Mammary epithelial cell (primary cell): ENCODE measurements at regions not wholly inside any gene's neighbourhood (a gene's known extent, or its start where the extent isn't known, plus 50 kb on each side); places are given as distances from the start of the nearest gene placed in this dataset.

Source experiments
- EZH2 ChIP-seq: IDR thresholded peaks from 2 replicates; pipeline ENCODE4 v1.6.1; 2012; ENCODE audit warnings: low read length, inconsistent platforms, borderline replicate concordance
- TF ChIP-seq, protein P1 (sequence below), 2 donors: IDR thresholded peaks in 1 of 2; conservative IDR thresholded peaks in 1 of 2; 2 replicates each; pipeline ENCODE4 v1.5.1; 2011 to 2012; ENCODE audit warnings: inconsistent platforms in 2 of 2, low read length in 2 of 2, mild to moderate bottlenecking in 2 of 2, control low read depth in 1 of 2, low read depth in 1 of 2; ENCODE audit not compliant: insufficient read depth in 1 of 2; ENCODE audit errors: extremely low read depth in 1 of 2

DNA sequence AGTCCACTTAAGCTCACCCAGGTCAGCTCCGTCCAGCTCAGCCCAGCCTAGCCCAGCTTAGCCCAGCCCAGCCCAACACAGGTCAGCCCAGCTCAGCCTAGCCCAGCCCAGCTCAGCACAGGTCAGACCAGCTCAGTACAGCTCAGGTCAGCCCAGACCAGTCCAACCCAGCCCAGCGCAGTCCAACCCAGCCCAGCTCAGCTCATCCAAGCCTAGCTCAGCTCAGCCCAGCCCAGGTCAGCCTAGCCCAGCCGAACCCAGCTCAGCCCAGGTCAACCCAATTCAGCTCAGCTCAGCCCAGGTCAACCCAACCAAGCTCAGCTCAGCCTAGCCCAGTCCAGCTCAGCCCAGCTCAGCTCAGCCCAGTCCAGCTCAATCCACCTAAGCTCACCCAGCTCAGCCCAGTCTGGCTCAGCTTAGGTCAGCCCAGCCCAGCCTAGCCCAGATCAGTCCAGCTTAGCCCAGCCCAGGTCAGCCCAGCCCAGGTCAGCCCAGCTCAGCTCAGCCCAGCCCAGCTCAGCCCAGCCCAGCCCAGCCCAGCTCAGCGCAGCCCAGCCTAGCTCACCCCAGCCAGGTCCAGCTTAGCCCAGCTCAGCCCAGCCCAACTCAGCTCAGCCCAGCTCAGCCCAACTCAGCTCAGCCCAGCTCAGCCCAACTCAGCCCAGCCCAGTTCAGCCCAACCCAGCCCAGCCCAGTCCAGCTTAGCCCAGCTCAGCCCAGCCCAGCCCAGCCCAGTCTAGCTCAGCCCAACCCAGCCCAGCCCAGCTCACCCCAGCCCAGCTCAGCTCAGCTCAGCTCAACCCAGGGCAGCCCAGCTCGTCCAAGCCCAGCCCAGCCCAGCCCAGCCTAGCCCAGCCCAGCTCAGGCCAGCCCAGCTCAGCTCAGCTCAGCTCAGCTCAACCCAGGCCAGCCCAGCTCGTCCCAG lies 184.0 kb downstream of the TMEM121 start:
- TF ChIP-seq, protein P1, sequence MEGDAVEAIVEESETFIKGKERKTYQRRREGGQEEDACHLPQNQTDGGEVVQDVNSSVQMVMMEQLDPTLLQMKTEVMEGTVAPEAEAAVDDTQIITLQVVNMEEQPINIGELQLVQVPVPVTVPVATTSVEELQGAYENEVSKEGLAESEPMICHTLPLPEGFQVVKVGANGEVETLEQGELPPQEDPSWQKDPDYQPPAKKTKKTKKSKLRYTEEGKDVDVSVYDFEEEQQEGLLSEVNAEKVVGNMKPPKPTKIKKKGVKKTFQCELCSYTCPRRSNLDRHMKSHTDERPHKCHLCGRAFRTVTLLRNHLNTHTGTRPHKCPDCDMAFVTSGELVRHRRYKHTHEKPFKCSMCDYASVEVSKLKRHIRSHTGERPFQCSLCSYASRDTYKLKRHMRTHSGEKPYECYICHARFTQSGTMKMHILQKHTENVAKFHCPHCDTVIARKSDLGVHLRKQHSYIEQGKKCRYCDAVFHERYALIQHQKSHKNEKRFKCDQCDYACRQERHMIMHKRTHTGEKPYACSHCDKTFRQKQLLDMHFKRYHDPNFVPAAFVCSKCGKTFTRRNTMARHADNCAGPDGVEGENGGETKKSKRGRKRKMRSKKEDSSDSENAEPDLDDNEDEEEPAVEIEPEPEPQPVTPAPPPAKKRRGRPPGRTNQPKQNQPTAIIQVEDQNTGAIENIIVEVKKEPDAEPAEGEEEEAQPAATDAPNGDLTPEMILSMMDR (conservative IDR thresholded peaks at IDR 0.05 in 1 of 2, IDR thresholded peaks at IDR 0.05 in 1 of 2; ENCODE audit: extremely low read depth in 1 of 2, insufficient read depth in 1 of 2, low read depth in 1 of 2, low read length in 2 of 2), result no peak
- no peak for TF ChIP-seq EZH2
